ENCODE measurements at regions not wholly inside any gene's neighbourhood (a gene's known extent, or its start where the extent isn't known, plus 50 kb on each side); places are given as distances from the start of the nearest gene placed in this dataset.

DNA sequence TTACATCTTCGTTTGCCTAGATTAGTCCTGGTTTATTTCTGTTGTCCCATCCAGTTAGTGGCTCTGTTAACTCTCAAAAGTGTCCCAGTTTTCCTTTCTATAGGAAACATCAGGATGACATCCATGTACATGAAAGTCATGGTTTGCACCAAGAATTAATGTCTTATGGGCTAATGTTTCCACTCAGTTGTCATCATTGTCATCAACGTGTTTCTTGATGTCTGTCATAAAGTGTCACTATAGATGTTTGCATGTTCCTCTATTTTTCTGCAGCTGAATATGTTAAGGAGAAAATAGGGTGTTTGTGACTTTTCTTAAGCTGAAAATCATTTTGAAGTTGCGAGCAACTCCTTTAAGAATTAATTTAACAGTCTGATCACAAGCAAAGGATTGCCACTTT, 567.0 kb downstream of the TMEM114 start:
- peaks cover 10% of the 10 kb centered on the region; the same call in 2 of the 3 replicates for H3K9me3 Mint-ChIP-seq

More for the DNA sequence above, 567.0 kb downstream of the TMEM114 start:
- Histone ChIP-seq H3K36me3 (ENCODE audit: insufficient read depth) (no peaks in the 10 kb centered on the region), H3K27ac (ENCODE audit: low read depth) (no peak overlapping the region), H4K20me1 (replicated peaks; ENCODE audit: insufficient read depth) (no peaks in the 10 kb centered on the region), H2AFZ (no peak overlapping the region), H3K9me2 (ENCODE audit: insufficient read depth) (no peaks in the 10 kb centered on the region), H3F3A (replicated peaks; ENCODE audit: low read depth) (no peaks in the 10 kb centered on the region), H3K4me3 (no peak overlapping the region), H3K79me2 (replicated peaks; ENCODE audit: insufficient read depth) (no peaks in the 10 kb centered on the region), H3K27me3 (ENCODE audit: insufficient read depth) (no peaks in the 10 kb centered on the region), H3K4me2 (no peak overlapping the region), H3K4me1 (ENCODE audit: insufficient read depth) (no peaks in the 10 kb centered on the region)
- H3K36me3 Mint-ChIP-seq (ENCODE audit: low read depth): no peaks in the 10 kb centered on the region; the same call in 2 of the 3 replicates
- DNase-seq (ENCODE audit: low spot score) (no peak), ATAC-seq (no peak)
- H3K27ac Mint-ChIP-seq: no peak overlapping the region
- no peak for TF ChIP-seq CREB1 (CRISPR knock-in tag; IDR thresholded peaks at IDR 0.05; ENCODE audit: low read depth)
- TF ChIP-seq ZNF331 (CRISPR knock-in tag; IDR thresholded peaks at IDR 0.05; ENCODE audit: low read depth): no peak
- TF ChIP-seq STAT1 (IDR thresholded peaks at IDR 0.05; ENCODE audit: unreplicated experiment): no peak
- TF ChIP-seq, protein P1, sequence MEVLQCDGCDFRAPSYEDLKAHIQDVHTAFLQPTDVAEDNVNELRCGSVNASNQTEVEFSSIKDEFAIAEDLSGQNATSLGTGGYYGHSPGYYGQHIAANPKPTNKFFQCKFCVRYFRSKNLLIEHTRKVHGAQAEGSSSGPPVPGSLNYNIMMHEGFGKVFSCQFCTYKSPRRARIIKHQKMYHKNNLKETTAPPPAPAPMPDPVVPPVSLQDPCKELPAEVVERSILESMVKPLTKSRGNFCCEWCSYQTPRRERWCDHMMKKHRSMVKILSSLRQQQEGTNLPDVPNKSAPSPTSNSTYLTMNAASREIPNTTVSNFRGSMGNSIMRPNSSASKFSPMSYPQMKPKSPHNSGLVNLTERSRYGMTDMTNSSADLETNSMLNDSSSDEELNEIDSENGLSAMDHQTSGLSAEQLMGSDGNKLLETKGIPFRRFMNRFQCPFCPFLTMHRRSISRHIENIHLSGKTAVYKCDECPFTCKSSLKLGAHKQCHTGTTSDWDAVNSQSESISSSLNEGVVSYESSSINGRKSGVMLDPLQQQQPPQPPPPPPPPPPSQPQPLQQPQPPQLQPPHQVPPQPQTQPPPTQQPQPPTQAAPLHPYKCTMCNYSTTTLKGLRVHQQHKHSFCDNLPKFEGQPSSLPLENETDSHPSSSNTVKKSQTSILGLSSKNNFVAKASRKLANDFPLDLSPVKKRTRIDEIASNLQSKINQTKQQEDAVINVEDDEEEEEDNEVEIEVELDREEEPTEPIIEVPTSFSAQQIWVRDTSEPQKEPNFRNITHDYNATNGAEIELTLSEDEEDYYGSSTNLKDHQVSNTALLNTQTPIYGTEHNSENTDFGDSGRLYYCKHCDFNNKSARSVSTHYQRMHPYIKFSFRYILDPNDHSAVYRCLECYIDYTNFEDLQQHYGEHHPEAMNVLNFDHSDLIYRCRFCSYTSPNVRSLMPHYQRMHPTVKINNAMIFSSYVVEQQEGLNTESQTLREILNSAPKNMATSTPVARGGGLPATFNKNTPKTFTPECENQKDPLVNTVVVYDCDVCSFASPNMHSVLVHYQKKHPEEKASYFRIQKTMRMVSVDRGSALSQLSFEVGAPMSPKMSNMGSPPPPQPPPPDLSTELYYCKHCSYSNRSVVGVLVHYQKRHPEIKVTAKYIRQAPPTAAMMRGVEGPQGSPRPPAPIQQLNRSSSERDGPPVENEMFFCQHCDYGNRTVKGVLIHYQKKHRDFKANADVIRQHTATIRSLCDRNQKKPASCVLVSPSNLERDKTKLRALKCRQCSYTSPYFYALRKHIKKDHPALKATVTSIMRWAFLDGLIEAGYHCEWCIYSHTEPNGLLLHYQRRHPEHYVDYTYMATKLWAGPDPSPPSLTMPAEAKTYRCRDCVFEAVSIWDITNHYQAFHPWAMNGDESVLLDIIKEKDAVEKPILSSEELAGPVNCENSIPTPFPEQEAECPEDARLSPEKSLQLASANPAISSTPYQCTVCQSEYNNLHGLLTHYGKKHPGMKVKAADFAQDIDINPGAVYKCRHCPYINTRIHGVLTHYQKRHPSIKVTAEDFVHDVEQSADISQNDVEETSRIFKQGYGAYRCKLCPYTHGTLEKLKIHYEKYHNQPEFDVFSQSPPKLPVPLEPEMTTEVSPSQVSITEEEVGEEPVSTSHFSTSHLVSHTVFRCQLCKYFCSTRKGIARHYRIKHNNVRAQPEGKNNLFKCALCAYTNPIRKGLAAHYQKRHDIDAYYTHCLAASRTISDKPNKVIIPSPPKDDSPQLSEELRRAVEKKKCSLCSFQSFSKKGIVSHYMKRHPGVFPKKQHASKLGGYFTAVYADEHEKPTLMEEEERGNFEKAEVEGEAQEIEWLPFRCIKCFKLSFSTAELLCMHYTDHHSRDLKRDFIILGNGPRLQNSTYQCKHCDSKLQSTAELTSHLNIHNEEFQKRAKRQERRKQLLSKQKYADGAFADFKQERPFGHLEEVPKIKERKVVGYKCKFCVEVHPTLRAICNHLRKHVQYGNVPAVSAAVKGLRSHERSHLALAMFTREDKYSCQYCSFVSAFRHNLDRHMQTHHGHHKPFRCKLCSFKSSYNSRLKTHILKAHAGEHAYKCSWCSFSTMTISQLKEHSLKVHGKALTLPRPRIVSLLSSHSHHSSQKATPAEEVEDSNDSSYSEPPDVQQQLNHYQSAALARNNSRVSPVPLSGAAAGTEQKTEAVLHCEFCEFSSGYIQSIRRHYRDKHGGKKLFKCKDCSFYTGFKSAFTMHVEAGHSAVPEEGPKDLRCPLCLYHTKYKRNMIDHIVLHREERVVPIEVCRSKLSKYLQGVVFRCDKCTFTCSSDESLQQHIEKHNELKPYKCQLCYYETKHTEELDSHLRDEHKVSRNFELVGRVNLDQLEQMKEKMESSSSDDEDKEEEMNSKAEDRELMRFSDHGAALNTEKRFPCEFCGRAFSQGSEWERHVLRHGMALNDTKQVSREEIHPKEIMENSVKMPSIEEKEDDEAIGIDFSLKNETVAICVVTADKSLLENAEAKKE (CRISPR knock-in tag; IDR thresholded peaks at IDR 0.05): no peak
- no peak for TF ChIP-seq JUNB (IDR thresholded peaks at IDR 0.05; ENCODE audit: unreplicated experiment)
- TF ChIP-seq, protein P2, sequence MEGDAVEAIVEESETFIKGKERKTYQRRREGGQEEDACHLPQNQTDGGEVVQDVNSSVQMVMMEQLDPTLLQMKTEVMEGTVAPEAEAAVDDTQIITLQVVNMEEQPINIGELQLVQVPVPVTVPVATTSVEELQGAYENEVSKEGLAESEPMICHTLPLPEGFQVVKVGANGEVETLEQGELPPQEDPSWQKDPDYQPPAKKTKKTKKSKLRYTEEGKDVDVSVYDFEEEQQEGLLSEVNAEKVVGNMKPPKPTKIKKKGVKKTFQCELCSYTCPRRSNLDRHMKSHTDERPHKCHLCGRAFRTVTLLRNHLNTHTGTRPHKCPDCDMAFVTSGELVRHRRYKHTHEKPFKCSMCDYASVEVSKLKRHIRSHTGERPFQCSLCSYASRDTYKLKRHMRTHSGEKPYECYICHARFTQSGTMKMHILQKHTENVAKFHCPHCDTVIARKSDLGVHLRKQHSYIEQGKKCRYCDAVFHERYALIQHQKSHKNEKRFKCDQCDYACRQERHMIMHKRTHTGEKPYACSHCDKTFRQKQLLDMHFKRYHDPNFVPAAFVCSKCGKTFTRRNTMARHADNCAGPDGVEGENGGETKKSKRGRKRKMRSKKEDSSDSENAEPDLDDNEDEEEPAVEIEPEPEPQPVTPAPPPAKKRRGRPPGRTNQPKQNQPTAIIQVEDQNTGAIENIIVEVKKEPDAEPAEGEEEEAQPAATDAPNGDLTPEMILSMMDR (conservative IDR thresholded peaks at IDR 0.05; ENCODE audit: low read depth in 2 of 2): no peak
- H3K4me1 Mint-ChIP-seq: no peaks in the 10 kb centered on the region
- no peak overlapping the region for H3K4me3 Mint-ChIP-seq
- peaks cover 2% of the 10 kb centered on the region for H3K27me3 Mint-ChIP-seq (ENCODE audit: insufficient read depth, low read depth, poor library complexity)

Data from GM23338 (cell line).